ENCODE measurements at regions not wholly inside any gene's neighbourhood (a gene's known extent, or its start where the extent isn't known, plus 50 kb on each side); places are given as distances from the start of the nearest gene placed in this dataset.

DNA sequence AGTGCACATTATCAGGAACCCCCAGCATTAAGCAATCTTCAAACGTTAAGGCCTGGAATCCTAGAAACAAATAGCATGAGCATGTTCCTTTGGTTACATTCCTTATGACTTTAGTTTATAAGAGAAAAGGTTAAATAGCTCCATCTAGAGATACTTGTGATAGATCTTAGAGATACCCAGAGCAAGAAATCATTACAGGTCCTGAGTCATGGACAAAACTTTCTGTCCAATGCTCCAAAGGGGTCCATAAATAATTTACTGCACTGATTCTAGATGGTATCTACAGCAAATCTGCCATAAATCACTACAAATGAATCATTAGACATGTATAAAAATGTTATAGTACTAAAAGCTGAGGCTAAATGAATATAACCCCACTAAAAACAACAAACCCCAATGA, 139.6 kb downstream of the HTR1A start:
- Histone ChIP-seq H3K79me2 (ENCODE audit: control insufficient read depth, insufficient read depth, low read length) (no peaks in the 10 kb centered on the region), H2AFZ (ENCODE audit: low read depth, low read length) (no peak overlapping the region), H3K36me3 (ENCODE audit: control insufficient read depth, insufficient read depth, low read length) (no peaks in the 10 kb centered on the region), H3K4me2 (ENCODE audit: insufficient read depth, low read length) (no peak overlapping the region), H3K4me3 (no peak overlapping the region), H3K9ac (ENCODE audit: insufficient read depth in 1 of 2, low read depth in 2 of 2, low read length in 2 of 2) (no peak overlapping the region), H3K9me3 (replicated peaks; ENCODE audit: control insufficient read depth, insufficient read depth, low read depth, low read length) (no peaks in the 10 kb centered on the region), H4K20me1 (replicated peaks; ENCODE audit: control insufficient read depth, insufficient read depth, low read length) (no peaks in the 10 kb centered on the region), H3K4me1 (replicated peaks in 1 of 2; ENCODE audit: control insufficient read depth in 2 of 2, insufficient read depth in 2 of 2, low read length in 2 of 2) (no peaks in the 10 kb centered on the region), H3K27ac (ENCODE audit: extremely low read depth, low read depth, low read length) (no peak overlapping the region), H3K9me1 (ENCODE audit: control insufficient read depth, insufficient read depth, low read length) (no peaks in the 10 kb centered on the region), H3K27me3 (ENCODE audit: control insufficient read depth in 2 of 2, insufficient read depth in 2 of 2, low read length in 2 of 2) (no peaks in the 10 kb centered on the region)
- FAIRE-seq (no peak), ATAC-seq (no peak), DNase-seq (ENCODE audit: extremely low read depth in 1 of 4, low spot score in 3 of 4) (no peak)
- CTCF ChIA-PET (ENCODE audit: low intra/inter-chr PET ratio): no interaction called here
- 0% methylated on average over 1 of the region's 1 CpG for WGBS (ENCODE audit: insufficient coverage, low coverage, missing lambda C conversion rate)
- TF ChIP-seq KLF13 (tag; IDR thresholded peaks at IDR 0.05; ENCODE audit: borderline replicate concordance, low read depth): no peak
- TF ChIP-seq, protein P1, sequence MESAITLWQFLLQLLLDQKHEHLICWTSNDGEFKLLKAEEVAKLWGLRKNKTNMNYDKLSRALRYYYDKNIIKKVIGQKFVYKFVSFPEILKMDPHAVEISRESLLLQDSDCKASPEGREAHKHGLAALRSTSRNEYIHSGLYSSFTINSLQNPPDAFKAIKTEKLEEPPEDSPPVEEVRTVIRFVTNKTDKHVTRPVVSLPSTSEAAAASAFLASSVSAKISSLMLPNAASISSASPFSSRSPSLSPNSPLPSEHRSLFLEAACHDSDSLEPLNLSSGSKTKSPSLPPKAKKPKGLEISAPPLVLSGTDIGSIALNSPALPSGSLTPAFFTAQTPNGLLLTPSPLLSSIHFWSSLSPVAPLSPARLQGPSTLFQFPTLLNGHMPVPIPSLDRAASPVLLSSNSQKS (CRISPR knock-in tag; IDR thresholded peaks at IDR 0.05): no peak
- BruUV-seq (replicated peaks): no TSS peak
- in situ Hi-C loops (cut with MboI): no loop called here
- POLR2A ChIA-PET: no interaction called here
- intact Hi-C loops (cut with micrococcal nuclease): no loop called here

DNA sequence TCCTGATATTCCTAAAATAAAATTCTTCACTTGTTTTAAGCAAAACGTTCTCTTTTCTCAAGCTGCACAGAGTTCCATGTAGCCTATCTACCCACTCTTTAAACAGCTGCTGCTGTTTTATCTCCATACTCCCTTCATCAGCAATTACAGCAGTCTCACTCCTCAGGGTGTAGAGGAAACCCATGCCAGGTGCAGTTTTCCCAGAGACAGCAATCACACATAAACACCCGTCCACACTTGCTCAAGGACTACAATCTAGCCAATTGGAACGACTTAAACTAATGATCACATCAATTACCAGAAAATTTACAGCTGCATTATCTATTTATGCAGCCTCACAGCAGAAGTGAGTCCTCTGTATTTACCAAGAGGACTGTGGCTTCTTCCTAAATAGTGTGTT, 141.7 kb downstream of the HTR1A start:
- Histone ChIP-seq H3K27ac (ENCODE audit: extremely low read depth, low read depth, low read length) (no peak overlapping the region), H3K79me2 (ENCODE audit: control insufficient read depth, insufficient read depth, low read length) (no peaks in the 10 kb centered on the region), H3K4me3 (no peak overlapping the region), H2AFZ (ENCODE audit: low read depth, low read length) (no peak overlapping the region), H3K36me3 (ENCODE audit: control insufficient read depth, insufficient read depth, low read length) (no peaks in the 10 kb centered on the region), H3K4me2 (ENCODE audit: insufficient read depth, low read length) (no peak overlapping the region), H3K4me1 (replicated peaks in 1 of 2; ENCODE audit: control insufficient read depth in 2 of 2, insufficient read depth in 2 of 2, low read length in 2 of 2) (no peaks in the 10 kb centered on the region), H3K9ac (ENCODE audit: insufficient read depth in 1 of 2, low read depth in 2 of 2, low read length in 2 of 2) (no peak overlapping the region), H3K27me3 (ENCODE audit: control insufficient read depth in 2 of 2, insufficient read depth in 2 of 2, low read length in 2 of 2) (no peaks in the 10 kb centered on the region), H3K9me1 (ENCODE audit: control insufficient read depth, insufficient read depth, low read length) (no peaks in the 10 kb centered on the region), H3K9me3 (replicated peaks; ENCODE audit: control insufficient read depth, insufficient read depth, low read depth, low read length) (no peaks in the 10 kb centered on the region), H4K20me1 (replicated peaks; ENCODE audit: control insufficient read depth, insufficient read depth, low read length) (no peaks in the 10 kb centered on the region)
- 0% methylated on average over 3 of the region's 3 CpGs for WGBS (ENCODE audit: insufficient coverage, low coverage, missing lambda C conversion rate)
- DNase-seq (ENCODE audit: extremely low read depth in 1 of 4, low spot score in 3 of 4) (no peak), ATAC-seq (no peak), FAIRE-seq (no peak)
- BruUV-seq (replicated peaks): no TSS peak
- in situ Hi-C loops (cut with MboI): no loop called here
- POLR2A ChIA-PET: no interaction called here
- intact Hi-C loops (cut with micrococcal nuclease): no loop called here
- CTCF ChIA-PET (ENCODE audit: low intra/inter-chr PET ratio): no interaction called here
- TF ChIP-seq, protein P2, sequence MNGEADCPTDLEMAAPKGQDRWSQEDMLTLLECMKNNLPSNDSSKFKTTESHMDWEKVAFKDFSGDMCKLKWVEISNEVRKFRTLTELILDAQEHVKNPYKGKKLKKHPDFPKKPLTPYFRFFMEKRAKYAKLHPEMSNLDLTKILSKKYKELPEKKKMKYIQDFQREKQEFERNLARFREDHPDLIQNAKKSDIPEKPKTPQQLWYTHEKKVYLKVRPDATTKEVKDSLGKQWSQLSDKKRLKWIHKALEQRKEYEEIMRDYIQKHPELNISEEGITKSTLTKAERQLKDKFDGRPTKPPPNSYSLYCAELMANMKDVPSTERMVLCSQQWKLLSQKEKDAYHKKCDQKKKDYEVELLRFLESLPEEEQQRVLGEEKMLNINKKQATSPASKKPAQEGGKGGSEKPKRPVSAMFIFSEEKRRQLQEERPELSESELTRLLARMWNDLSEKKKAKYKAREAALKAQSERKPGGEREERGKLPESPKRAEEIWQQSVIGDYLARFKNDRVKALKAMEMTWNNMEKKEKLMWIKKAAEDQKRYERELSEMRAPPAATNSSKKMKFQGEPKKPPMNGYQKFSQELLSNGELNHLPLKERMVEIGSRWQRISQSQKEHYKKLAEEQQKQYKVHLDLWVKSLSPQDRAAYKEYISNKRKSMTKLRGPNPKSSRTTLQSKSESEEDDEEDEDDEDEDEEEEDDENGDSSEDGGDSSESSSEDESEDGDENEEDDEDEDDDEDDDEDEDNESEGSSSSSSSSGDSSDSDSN (IDR thresholded peaks at IDR 0.05; ENCODE audit: borderline replicate concordance in 1 of 2, low read depth in 2 of 2, low read length in 2 of 2): no peak
- TF ChIP-seq PHF20 (IDR thresholded peaks at IDR 0.05; ENCODE audit: partially characterized antibody) (no peak), ZNF184 (CRISPR knock-in tag; IDR thresholded peaks at IDR 0.05) (no peak), PYGO2 (tag; IDR thresholded peaks at IDR 0.05) (no peak), CHD4 (IDR thresholded peaks at IDR 0.05; ENCODE audit: insufficient read depth, insufficient replicate concordance, low read depth, low read length, poor library complexity, severe bottlenecking) (no peak), ZBTB8A (IDR thresholded peaks at IDR 0.05; ENCODE audit: partially characterized antibody) (no peak), BCOR (IDR thresholded peaks at IDR 0.05) (no peak), SP2 (IDR thresholded peaks at IDR 0.05; ENCODE audit: extremely low read depth, low read depth, low read length, poor library complexity, severe bottlenecking) (no peak), U2AF1 (optimal IDR thresholded peaks at IDR 0.05; ENCODE audit: low read depth, low read length) (no peak)
- TF ChIP-seq, protein P3, sequence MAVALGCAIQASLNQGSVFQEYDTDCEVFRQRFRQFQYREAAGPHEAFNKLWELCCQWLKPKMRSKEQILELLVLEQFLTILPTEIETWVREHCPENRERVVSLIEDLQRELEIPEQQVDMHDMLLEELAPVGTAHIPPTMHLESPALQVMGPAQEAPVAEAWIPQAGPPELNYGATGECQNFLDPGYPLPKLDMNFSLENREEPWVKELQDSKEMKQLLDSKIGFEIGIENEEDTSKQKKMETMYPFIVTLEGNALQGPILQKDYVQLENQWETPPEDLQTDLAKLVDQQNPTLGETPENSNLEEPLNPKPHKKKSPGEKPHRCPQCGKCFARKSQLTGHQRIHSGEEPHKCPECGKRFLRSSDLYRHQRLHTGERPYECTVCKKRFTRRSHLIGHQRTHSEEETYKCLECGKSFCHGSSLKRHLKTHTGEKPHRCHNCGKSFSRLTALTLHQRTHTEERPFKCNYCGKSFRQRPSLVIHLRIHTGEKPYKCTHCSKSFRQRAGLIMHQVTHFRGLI (CRISPR knock-in tag; IDR thresholded peaks at IDR 0.05): no peak

Data from K562 (cell line).